HL-60 (cell line): ENCODE measurements at regions not wholly inside any gene's neighbourhood (a gene's known extent, or its start where the extent isn't known, plus 50 kb on each side); places are given as distances from the start of the nearest gene placed in this dataset.

ENCODE experiments used
- CTCF ChIP-seq: IDR thresholded peaks from one replicate; pipeline ENCODE4 v1.5.1; 2011; ENCODE audit warnings: low read length, control low read depth, inconsistent platforms; ENCODE audit not compliant: insufficient read depth
- REST ChIP-seq: IDR thresholded peaks from 2 replicates; pipeline ENCODE4 v1.6.1; 2012; ENCODE audit warnings: low read depth; ENCODE audit not compliant: insufficient replicate concordance

GRCh38 chr10:125300937-125301336, 140.6 kb upstream of the CTBP2 start:
- TF ChIP-seq REST = no peak
- TF ChIP-seq CTCF = no peak
